Testis (tissue), 2 donors: ENCODE measurements at regions not wholly inside any gene's neighbourhood (a gene's known extent, or its start where the extent isn't known, plus 50 kb on each side); places are given as distances from the start of the nearest gene placed in this dataset.
"Not testable (repeated sequence)": the region's sequence is repeated elsewhere in the genome, so short reads cannot be mapped to it uniquely, and the experiment has no call there.

Experiments used
- POLR2A ChIP-seq: fragments of 450-650 bp; IDR thresholded peaks from one replicate; pipeline ENCODE4 v1.6.1; 2017; ENCODE audit warnings: antibody characterized with exemption, mild to moderate bottlenecking, moderate library complexity
- TF ChIP-seq, protein P1 (sequence below), 3 experiments: fragments of 450-650 bp in 2 of 3; fragments of 200-600 bp in 1 of 3; sonication (generic) in 1 of 3; IDR thresholded peaks; one replicate each; pipeline ENCODE4 v1.5.1; 2016 to 2019; ENCODE audit warnings: antibody characterized with exemption in 3 of 3, mild to moderate bottlenecking in 2 of 3, moderate library complexity in 1 of 3

DNA sequence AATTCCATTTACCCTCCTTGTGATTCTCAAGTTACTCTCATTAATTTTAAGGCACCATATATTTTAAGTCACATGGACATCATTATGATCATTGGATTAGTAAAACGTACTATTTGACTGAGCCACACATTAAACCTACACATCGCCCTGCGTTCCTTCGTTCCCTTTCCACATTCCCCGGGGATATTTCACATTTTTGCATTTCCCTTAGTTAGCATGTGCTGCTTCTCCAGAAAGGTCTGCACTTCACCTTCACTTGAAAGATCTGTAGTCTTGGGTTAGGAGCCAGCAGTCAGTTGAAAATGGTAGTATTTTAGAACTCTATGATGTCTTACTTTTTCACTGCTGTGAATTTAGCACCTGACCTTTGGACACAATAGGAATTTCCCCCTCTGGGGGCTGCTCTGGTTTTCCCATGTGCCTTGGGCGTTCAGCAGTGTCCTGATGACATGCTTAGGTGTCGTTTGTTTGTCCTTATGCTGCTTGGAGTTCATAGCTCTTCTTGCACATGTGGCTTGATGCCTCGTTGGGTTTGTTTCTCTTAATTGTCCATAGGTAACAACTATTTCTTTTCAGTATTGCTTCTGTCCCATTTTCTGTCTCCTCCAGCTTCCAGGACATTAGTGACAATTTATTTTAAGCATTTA lies 56.9 kb upstream of the NBPF20 start:
- TF ChIP-seq, protein P1, sequence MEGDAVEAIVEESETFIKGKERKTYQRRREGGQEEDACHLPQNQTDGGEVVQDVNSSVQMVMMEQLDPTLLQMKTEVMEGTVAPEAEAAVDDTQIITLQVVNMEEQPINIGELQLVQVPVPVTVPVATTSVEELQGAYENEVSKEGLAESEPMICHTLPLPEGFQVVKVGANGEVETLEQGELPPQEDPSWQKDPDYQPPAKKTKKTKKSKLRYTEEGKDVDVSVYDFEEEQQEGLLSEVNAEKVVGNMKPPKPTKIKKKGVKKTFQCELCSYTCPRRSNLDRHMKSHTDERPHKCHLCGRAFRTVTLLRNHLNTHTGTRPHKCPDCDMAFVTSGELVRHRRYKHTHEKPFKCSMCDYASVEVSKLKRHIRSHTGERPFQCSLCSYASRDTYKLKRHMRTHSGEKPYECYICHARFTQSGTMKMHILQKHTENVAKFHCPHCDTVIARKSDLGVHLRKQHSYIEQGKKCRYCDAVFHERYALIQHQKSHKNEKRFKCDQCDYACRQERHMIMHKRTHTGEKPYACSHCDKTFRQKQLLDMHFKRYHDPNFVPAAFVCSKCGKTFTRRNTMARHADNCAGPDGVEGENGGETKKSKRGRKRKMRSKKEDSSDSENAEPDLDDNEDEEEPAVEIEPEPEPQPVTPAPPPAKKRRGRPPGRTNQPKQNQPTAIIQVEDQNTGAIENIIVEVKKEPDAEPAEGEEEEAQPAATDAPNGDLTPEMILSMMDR (IDR thresholded peaks at IDR 0.05), result not testable (repeated sequence)
- not testable (repeated sequence) for TF ChIP-seq POLR2A
